H9 (cell line): ENCODE measurements at regions not wholly inside any gene's neighbourhood (a gene's known extent, or its start where the extent isn't known, plus 50 kb on each side); places are given as distances from the start of the nearest gene placed in this dataset.

ENCODE experiments used
- DNase-seq: peaks from one replicate; pipeline ENCODE4 v3.0.0-alpha.2; 2017
- H2AFZ ChIP-seq: one replicate; pipeline ENCODE4 v1.6.1; 2013; ENCODE audit warnings: mild to moderate bottlenecking, low read length, control low read depth, moderate library complexity
- H2AK5ac ChIP-seq: 2 replicates; pipeline ENCODE4 v1.6.1; 2013; ENCODE audit warnings: low read length, control low read depth, mixed read lengths; ENCODE audit not compliant: insufficient read length
- H2BK120ac ChIP-seq: one replicate; pipeline ENCODE4 v1.6.1; 2013; ENCODE audit warnings: low read depth, mild to moderate bottlenecking, low read length, control low read depth, inconsistent platforms; ENCODE audit not compliant: poor library complexity, severe bottlenecking
- H2BK12ac ChIP-seq: 2 replicates; pipeline ENCODE4 v1.6.1; 2013; ENCODE audit warnings: low read length, control low read depth, mixed read lengths, low read depth; ENCODE audit not compliant: insufficient read length
- H2BK15ac ChIP-seq: 2 replicates; pipeline ENCODE4 v1.6.1; 2013; ENCODE audit warnings: low read depth, low read length, control low read depth
- H2BK20ac ChIP-seq: one replicate; pipeline ENCODE4 v1.6.1; 2013; ENCODE audit warnings: low read depth, mild to moderate bottlenecking, low read length, control low read depth, inconsistent platforms; ENCODE audit not compliant: poor library complexity, severe bottlenecking
- H2BK5ac ChIP-seq: 2 replicates; pipeline ENCODE4 v1.6.1; 2013; ENCODE audit warnings: low read length, control low read depth, mixed read lengths; ENCODE audit not compliant: insufficient read length
- H3K14ac ChIP-seq: 2 replicates; pipeline ENCODE4 v1.6.1; 2013; ENCODE audit warnings: low read length, control low read depth; ENCODE audit not compliant: insufficient read depth
- H3K18ac ChIP-seq: 2 replicates; pipeline ENCODE4 v1.6.1; 2013; ENCODE audit warnings: low read depth, mild to moderate bottlenecking, mixed read lengths, low read length, control low read depth; ENCODE audit not compliant: insufficient read length
- H3K23ac ChIP-seq: 2 replicates; pipeline ENCODE4 v1.6.1; 2013; ENCODE audit warnings: low read length, control low read depth, mixed read lengths, low read depth; ENCODE audit not compliant: insufficient read length
- H3K23me2 ChIP-seq: 2 replicates; pipeline ENCODE4 v1.6.1; 2013; ENCODE audit warnings: low read depth, mild to moderate bottlenecking, mixed read lengths, low read length, control low read depth; ENCODE audit not compliant: insufficient read length, poor library complexity, severe bottlenecking
- H3K27ac ChIP-seq: 2 replicates; pipeline ENCODE4 v1.5.1; 2013; ENCODE audit warnings: low read length, control low read depth, mixed read lengths, low read depth; ENCODE audit not compliant: insufficient read length
- H3K27me3 ChIP-seq: 2 replicates; pipeline ENCODE4 v1.6.1; 2013; ENCODE audit warnings: low read length, control low read depth, inconsistent platforms; ENCODE audit not compliant: insufficient read depth
- H3K4ac ChIP-seq: 2 replicates; pipeline ENCODE4 v1.6.1; 2013; ENCODE audit warnings: low read depth, mild to moderate bottlenecking, control low read depth, inconsistent platforms, low read length, moderate library complexity
- H3K4me1 ChIP-seq: 2 replicates; pipeline ENCODE4 v1.6.1; 2013; ENCODE audit warnings: low read length, control low read depth, inconsistent platforms; ENCODE audit not compliant: insufficient read depth
- H3K4me2 ChIP-seq: 2 replicates; pipeline ENCODE4 v1.6.1; 2013; ENCODE audit warnings: low read length, control low read depth, mixed read lengths; ENCODE audit not compliant: insufficient read length, insufficient read depth
- H3K56ac ChIP-seq: 2 replicates; pipeline ENCODE4 v1.6.1; 2013; ENCODE audit warnings: low read depth, mild to moderate bottlenecking, mixed read lengths, low read length, control low read depth; ENCODE audit not compliant: insufficient read length
- H3K79me1 ChIP-seq: 2 replicates; pipeline ENCODE4 v1.6.1; 2013; ENCODE audit warnings: low read depth, mild to moderate bottlenecking, moderate library complexity, low read length, control low read depth, inconsistent platforms; ENCODE audit not compliant: insufficient read depth, poor library complexity, severe bottlenecking
- H3K79me2 ChIP-seq: 2 replicates; pipeline ENCODE4 v1.6.1; 2013; ENCODE audit warnings: low read length, control low read depth, inconsistent platforms; ENCODE audit not compliant: insufficient read depth
- H3K9ac ChIP-seq: 2 replicates; pipeline ENCODE4 v1.6.1; 2013; ENCODE audit warnings: low read length, control low read depth, mixed read lengths; ENCODE audit not compliant: insufficient read length; ENCODE audit errors: extremely low read depth
- H3K9me3 ChIP-seq: one replicate; pipeline ENCODE4 v1.6.1; 2013; ENCODE audit warnings: low read depth, low read length, inconsistent platforms; ENCODE audit not compliant: control insufficient read depth
- H3T11ph ChIP-seq: one replicate; pipeline ENCODE4 v1.6.1; 2013; ENCODE audit warnings: mild to moderate bottlenecking, low read length, control low read depth, inconsistent platforms
- H4K20me1 ChIP-seq: one replicate; pipeline ENCODE4 v1.6.1; 2013; ENCODE audit not compliant: control insufficient read depth, insufficient read length, insufficient read depth
- H4K5ac ChIP-seq: 2 replicates; pipeline ENCODE4 v1.6.1; 2013; ENCODE audit warnings: low read depth, mild to moderate bottlenecking, mixed read lengths, low read length, control low read depth; ENCODE audit not compliant: insufficient read length
- H4K8ac ChIP-seq: replicated peaks from 2 replicates; pipeline ENCODE4 v1.6.1; 2013; ENCODE audit warnings: low read length, control low read depth, mixed read lengths, low read depth; ENCODE audit not compliant: insufficient read length
- H4K91ac ChIP-seq: 2 replicates; pipeline ENCODE4 v1.6.1; 2013; ENCODE audit warnings: low read depth, mild to moderate bottlenecking, moderate library complexity, mixed read lengths, low read length, control low read depth; ENCODE audit not compliant: insufficient read length
- H3K27ac Mint-ChIP-seq, 3 experiments: 2 replicates in 2 of 3; 3 replicates in 1 of 3; pipeline ENCODE4 v1.8.0; 2020 to 2021; ENCODE audit warnings: mixed read lengths in 3 of 3, mild to moderate bottlenecking in 1 of 3, moderate library complexity in 1 of 3
- H3K27me3 Mint-ChIP-seq: 2 replicates; pipeline ENCODE4 v1.8.0; 2021; ENCODE audit warnings: low read depth, mild to moderate bottlenecking, moderate library complexity, mixed read lengths
- H3K36me3 Mint-ChIP-seq, 3 experiments: 2 replicates in 2 of 3; 3 replicates in 1 of 3; pipeline ENCODE4 v1.8.0; 2020 to 2021; ENCODE audit warnings: low read depth in 3 of 3, mixed read lengths in 3 of 3; ENCODE audit not compliant: insufficient read depth in 1 of 3
- H3K4me1 Mint-ChIP-seq, 2 experiments: 2 replicates each; pipeline ENCODE4 v1.8.0; 2020; ENCODE audit warnings: mixed read lengths in 2 of 2
- H3K4me3 Mint-ChIP-seq, 2 experiments: 2 replicates in 1 of 2; 3 replicates in 1 of 2; pipeline ENCODE4 v1.8.0; 2020 to 2021; ENCODE audit warnings: mild to moderate bottlenecking in 2 of 2, mixed read lengths in 2 of 2, moderate library complexity in 1 of 2
- H3K9me3 Mint-ChIP-seq, 2 experiments: 2 replicates in 1 of 2; 3 replicates in 1 of 2; pipeline ENCODE4 v1.8.0; 2020; ENCODE audit warnings: mild to moderate bottlenecking in 2 of 2, mixed read lengths in 2 of 2, moderate library complexity in 1 of 2
- CTCF ChIP-seq: fragments of 200-600 bp; sonication (generic); conservative IDR thresholded peaks from 3 replicates; pipeline ENCODE4 v1.8.0; 2021; ENCODE audit warnings: antibody characterized with exemption, mild to moderate bottlenecking
- WGBS: extraction: QIAGEN DNeasy Blood & Tissue Kit; methylation state at CpG from one replicate; pipeline ENCODE4 v1.1.7; 2013; ENCODE audit warnings: missing lambda C conversion rate, low lambda C conversion rate, mixed read lengths; ENCODE audit not compliant: insufficient read length; ENCODE audit errors: extremely low coverage; 5-methylcytosine and 5-hydroxymethylcytosine counted together

GRCh38 chr7:49580000-49580399, 193.4 kb upstream of the VWC2 start:
- H4K91ac ChIP-seq: no peak overlapping the region
- H3K4ac ChIP-seq: no peak overlapping the region
- no peaks in the 10 kb centered on the region for H3K27me3 ChIP-seq
- peak; percentile 77 for DNase-seq
- no peak overlapping the region for H2BK15ac ChIP-seq
- no CpG with 5 or more reads among the region's 16 CpGs for WGBS
- no peak overlapping the region for H2AFZ ChIP-seq
- no peaks in the 10 kb centered on the region for H3K79me2 ChIP-seq
- no peaks in the 10 kb centered on the region for H3K9me3 ChIP-seq
- H4K8ac ChIP-seq: no peak overlapping the region
- no peak overlapping the region for H4K5ac ChIP-seq
- H3K23me2 ChIP-seq: no peaks in the 10 kb centered on the region
- no peak overlapping the region for H3K14ac ChIP-seq
- H3K4me3 Mint-ChIP-seq: no peak overlapping the region
- H2BK20ac ChIP-seq: no peak overlapping the region
- no peaks in the 10 kb centered on the region for H3K27me3 Mint-ChIP-seq
- H3K18ac ChIP-seq: no peak overlapping the region
- H3K56ac ChIP-seq: no peak overlapping the region
- no peaks in the 10 kb centered on the region for H3K79me1 ChIP-seq
- H3K4me1 ChIP-seq: no peaks in the 10 kb centered on the region
- H3K27ac Mint-ChIP-seq: no peak overlapping the region
- H3K4me2 ChIP-seq: no peak overlapping the region
- no peak overlapping the region for H2BK120ac ChIP-seq
- no peaks in the 10 kb centered on the region for H3K4me1 Mint-ChIP-seq
- no peak overlapping the region for H2AK5ac ChIP-seq
- no peak overlapping the region for H2BK5ac ChIP-seq
- no peaks in the 10 kb centered on the region for H3K9me3 Mint-ChIP-seq
- no peaks in the 10 kb centered on the region for H3K36me3 Mint-ChIP-seq
- H3K23ac ChIP-seq: no peak overlapping the region
- no peak overlapping the region for H3K9ac ChIP-seq
- no peak overlapping the region for H3T11ph ChIP-seq
- H2BK12ac ChIP-seq: no peak overlapping the region
- no peaks in the 10 kb centered on the region for H4K20me1 ChIP-seq
- H3K27ac ChIP-seq: no peak overlapping the region
- peak; percentile 45; the same call in 2 of the 3 replicates for TF ChIP-seq CTCF
